ENCODE measurements at regions not wholly inside any gene's neighbourhood (a gene's known extent, or its start where the extent isn't known, plus 50 kb on each side); places are given as distances from the start of the nearest gene placed in this dataset.

- intact Hi-C loops (cut with DNase I), result no loop called here
- TF ChIP-seq, protein P1, sequence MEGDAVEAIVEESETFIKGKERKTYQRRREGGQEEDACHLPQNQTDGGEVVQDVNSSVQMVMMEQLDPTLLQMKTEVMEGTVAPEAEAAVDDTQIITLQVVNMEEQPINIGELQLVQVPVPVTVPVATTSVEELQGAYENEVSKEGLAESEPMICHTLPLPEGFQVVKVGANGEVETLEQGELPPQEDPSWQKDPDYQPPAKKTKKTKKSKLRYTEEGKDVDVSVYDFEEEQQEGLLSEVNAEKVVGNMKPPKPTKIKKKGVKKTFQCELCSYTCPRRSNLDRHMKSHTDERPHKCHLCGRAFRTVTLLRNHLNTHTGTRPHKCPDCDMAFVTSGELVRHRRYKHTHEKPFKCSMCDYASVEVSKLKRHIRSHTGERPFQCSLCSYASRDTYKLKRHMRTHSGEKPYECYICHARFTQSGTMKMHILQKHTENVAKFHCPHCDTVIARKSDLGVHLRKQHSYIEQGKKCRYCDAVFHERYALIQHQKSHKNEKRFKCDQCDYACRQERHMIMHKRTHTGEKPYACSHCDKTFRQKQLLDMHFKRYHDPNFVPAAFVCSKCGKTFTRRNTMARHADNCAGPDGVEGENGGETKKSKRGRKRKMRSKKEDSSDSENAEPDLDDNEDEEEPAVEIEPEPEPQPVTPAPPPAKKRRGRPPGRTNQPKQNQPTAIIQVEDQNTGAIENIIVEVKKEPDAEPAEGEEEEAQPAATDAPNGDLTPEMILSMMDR (IDR thresholded peaks at IDR 0.05), result no peak
Observed at GRCh38 chr6:95856876-95857364, 158.9 kb upstream of the FUT9 start.

GRCh38 chr6:95865857-95866256 lies 149.9 kb upstream of the FUT9 start:
- no peaks in the 10 kb centered on the region for H3K27me3 ChIP-seq
- H3K4me3 ChIP-seq, result no peak overlapping the region
- TF ChIP-seq, protein P1 (IDR thresholded peaks at IDR 0.05), result no peak
- H3K9me3 ChIP-seq, result no peaks in the 10 kb centered on the region
- H3K4me1 ChIP-seq, result no peaks in the 10 kb centered on the region
- no peaks in the 10 kb centered on the region for H3K36me3 ChIP-seq
- intact Hi-C loops (cut with DNase I), result no loop called here
- H3K27ac ChIP-seq, result no peak overlapping the region
- no peak for DNase-seq (ENCODE audit: low spot score in 2 of 2)

More at GRCh38 chr6:95856876-95857364, 158.9 kb upstream of the FUT9 start:
- no peaks in the 10 kb centered on the region for H3K36me3 ChIP-seq
- H3K27ac ChIP-seq, result no peak overlapping the region
- H3K9me3 ChIP-seq, result peaks cover 0 to 8% of the 10 kb centered on the region in 2 donors
- no peak overlapping the region for H3K4me3 ChIP-seq
- H3K4me1 ChIP-seq, result no peaks in the 10 kb centered on the region
- H3K27me3 ChIP-seq, result no peaks in the 10 kb centered on the region
- DNase-seq (ENCODE audit: low spot score in 2 of 2), result no peak

- Histone ChIP-seq H3K36me3 (no peaks in the 10 kb centered on the region), H3K4me1 (no peaks in the 10 kb centered on the region), H3K9me3 (no peaks in the 10 kb centered on the region), H3K4me3 (no peak overlapping the region), H3K27me3 (no peaks in the 10 kb centered on the region), H3K27ac (no peak overlapping the region)
- DNase-seq (ENCODE audit: low spot score in 2 of 2), result no peak
- TF ChIP-seq, protein P1 (IDR thresholded peaks at IDR 0.05), result no peak
- intact Hi-C loops (cut with DNase I), result no loop called here
Observed at GRCh38 chr6:95866732-95867131, 149.0 kb upstream of the FUT9 start.

- TF ChIP-seq, protein P1 (IDR thresholded peaks at IDR 0.05), result no peak
- H3K36me3 ChIP-seq, result no peaks in the 10 kb centered on the region
- DNase-seq (ENCODE audit: low spot score in 2 of 2), result no peak
Observed at GRCh38 chr6:95867205-95867604, 148.6 kb upstream of the FUT9 start.

GRCh38 chr6:95877480-95877879 lies 138.3 kb upstream of the FUT9 start:
- intact Hi-C loops (cut with DNase I), result no loop called here
- Histone ChIP-seq H3K9me3 (no peaks in the 10 kb centered on the region), H3K4me3 (no peak overlapping the region), H3K27me3 (no peaks in the 10 kb centered on the region), H3K4me1 (no peaks in the 10 kb centered on the region), H3K36me3 (no peaks in the 10 kb centered on the region), H3K27ac (no peak overlapping the region)
- TF ChIP-seq, protein P1 (IDR thresholded peaks at IDR 0.05), result no peak
- DNase-seq (ENCODE audit: low spot score in 2 of 2), result no peak

More at GRCh38 chr6:95867205-95867604, 148.6 kb upstream of the FUT9 start:
- Histone ChIP-seq H3K27me3 (no peaks in the 10 kb centered on the region), H3K4me3 (no peak overlapping the region), H3K9me3 (no peaks in the 10 kb centered on the region), H3K4me1 (no peaks in the 10 kb centered on the region), H3K27ac (no peak overlapping the region)
- intact Hi-C loops (cut with DNase I), result no loop called here

- no peaks in the 10 kb centered on the region for H3K36me3 ChIP-seq
- intact Hi-C loops (cut with DNase I), result no loop called here
Observed at GRCh38 chr6:95879856-95880255, 135.9 kb upstream of the FUT9 start.

More at GRCh38 chr6:95879856-95880255, 135.9 kb upstream of the FUT9 start:
- no peak for DNase-seq (ENCODE audit: low spot score in 2 of 2)
- no peak overlapping the region for H3K4me3 ChIP-seq
- no peak overlapping the region for H3K27ac ChIP-seq
- no peaks in the 10 kb centered on the region for H3K27me3 ChIP-seq
- TF ChIP-seq, protein P1 (IDR thresholded peaks at IDR 0.05), result no peak
- H3K4me1 ChIP-seq, result no peaks in the 10 kb centered on the region
- H3K9me3 ChIP-seq, result no peaks in the 10 kb centered on the region

Measured in ascending aorta (tissue), 2 donors.